ENCODE measurements at regions not wholly inside any gene's neighbourhood (a gene's known extent, or its start where the extent isn't known, plus 50 kb on each side); places are given as distances from the start of the nearest gene placed in this dataset.

DNA sequence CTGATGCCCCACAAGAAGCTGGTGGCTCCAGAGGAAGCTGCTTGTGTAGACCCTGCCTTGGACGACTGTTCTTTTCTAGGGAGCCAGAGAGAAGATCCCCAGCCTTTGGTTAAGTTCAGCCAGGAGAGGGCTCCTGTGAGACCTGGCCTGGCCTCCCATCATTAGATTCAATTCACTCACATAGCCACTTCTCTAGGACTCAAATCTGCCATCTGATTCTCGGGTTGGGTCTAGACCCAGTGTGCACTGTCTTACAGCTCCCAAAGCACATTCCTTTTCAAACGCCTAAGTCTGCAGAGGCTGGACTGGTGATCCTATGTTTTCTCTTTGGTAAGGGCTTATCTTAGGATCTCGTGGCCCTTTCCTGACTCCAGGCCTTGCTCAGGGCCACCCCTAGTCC is 81.7 kb upstream of the NPHP3 start:
- TF ChIP-seq, protein P1, sequence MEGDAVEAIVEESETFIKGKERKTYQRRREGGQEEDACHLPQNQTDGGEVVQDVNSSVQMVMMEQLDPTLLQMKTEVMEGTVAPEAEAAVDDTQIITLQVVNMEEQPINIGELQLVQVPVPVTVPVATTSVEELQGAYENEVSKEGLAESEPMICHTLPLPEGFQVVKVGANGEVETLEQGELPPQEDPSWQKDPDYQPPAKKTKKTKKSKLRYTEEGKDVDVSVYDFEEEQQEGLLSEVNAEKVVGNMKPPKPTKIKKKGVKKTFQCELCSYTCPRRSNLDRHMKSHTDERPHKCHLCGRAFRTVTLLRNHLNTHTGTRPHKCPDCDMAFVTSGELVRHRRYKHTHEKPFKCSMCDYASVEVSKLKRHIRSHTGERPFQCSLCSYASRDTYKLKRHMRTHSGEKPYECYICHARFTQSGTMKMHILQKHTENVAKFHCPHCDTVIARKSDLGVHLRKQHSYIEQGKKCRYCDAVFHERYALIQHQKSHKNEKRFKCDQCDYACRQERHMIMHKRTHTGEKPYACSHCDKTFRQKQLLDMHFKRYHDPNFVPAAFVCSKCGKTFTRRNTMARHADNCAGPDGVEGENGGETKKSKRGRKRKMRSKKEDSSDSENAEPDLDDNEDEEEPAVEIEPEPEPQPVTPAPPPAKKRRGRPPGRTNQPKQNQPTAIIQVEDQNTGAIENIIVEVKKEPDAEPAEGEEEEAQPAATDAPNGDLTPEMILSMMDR (IDR thresholded peaks at IDR 0.05; ENCODE audit: low read length), result peak; percentile 28; the same call in 1 of the 2 replicates
- TF ChIP-seq EZH2 (IDR thresholded peaks at IDR 0.05; ENCODE audit: borderline replicate concordance, low read length), result no peak
